GDM1 (cell line): ENCODE measurements at regions not wholly inside any gene's neighbourhood (a gene's known extent, or its start where the extent isn't known, plus 50 kb on each side); places are given as distances from the start of the nearest gene placed in this dataset.

Source experiments
- DNase-seq: peaks from one replicate; lab custom pipeline; 2025; lab: John Stamatoyannopoulos, UW

DNA sequence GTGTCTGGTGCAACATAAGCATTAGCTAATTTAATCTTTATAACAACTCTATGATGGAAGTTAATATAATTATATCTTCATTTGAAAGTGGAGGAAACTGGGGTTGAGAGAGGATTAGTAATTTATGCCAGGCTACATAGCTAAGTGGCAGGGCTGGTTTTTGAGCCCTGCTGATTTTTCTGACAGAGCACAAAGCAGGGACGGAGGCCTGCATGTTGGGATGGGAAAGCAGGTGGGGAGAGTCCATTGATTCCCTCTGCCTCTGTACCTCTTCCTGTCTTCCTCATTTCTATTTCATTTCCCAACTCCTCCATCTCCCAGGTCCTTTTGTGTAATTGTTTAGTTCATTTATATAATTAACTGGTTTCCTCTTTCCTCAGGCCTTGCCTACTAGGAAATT, 251.6 kb upstream of the ZPLD1 start:
- DNase-seq, result no peak

DNA sequence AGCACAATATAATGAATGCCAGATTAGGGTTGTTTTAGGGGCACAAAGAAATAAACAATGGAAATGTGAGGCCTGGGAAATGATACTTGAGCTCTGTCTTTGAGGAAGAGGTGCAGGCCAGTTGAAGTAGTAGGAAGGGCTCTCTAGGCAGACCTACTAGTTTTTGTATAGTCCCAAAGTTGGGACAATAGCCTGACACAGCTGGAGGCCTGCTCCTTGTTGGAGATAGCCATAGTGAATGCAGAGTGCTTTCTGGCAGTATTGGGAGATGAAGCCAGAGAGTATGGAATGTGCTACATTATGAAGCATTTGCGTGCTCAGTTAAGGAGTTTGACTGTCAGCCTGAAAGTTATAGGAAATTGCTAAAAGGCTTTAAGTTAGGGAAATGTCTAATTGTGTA, 251.2 kb upstream of the ZPLD1 start:
- DNase-seq, result no peak

DNA sequence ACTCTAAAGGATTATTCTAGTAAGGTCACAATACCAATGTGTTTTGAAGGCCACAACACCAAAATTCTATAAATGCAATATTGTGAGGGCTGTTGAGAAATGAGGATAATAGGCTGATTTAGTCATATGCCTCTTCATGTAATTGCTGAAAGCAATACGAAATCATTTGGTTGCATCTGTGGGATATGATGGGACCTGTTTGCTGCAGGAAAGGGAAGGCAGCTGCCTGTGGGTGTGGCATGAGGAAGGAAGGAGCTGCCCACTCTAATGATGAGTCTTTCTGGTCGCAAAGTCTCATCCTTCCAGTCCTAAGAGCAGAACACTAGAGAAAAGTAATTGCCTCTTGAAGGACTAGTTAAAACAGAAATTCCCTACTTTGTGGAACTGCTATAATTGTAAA, 245.3 kb upstream of the ZPLD1 start:
- peak; percentile 33 for DNase-seq

DNA sequence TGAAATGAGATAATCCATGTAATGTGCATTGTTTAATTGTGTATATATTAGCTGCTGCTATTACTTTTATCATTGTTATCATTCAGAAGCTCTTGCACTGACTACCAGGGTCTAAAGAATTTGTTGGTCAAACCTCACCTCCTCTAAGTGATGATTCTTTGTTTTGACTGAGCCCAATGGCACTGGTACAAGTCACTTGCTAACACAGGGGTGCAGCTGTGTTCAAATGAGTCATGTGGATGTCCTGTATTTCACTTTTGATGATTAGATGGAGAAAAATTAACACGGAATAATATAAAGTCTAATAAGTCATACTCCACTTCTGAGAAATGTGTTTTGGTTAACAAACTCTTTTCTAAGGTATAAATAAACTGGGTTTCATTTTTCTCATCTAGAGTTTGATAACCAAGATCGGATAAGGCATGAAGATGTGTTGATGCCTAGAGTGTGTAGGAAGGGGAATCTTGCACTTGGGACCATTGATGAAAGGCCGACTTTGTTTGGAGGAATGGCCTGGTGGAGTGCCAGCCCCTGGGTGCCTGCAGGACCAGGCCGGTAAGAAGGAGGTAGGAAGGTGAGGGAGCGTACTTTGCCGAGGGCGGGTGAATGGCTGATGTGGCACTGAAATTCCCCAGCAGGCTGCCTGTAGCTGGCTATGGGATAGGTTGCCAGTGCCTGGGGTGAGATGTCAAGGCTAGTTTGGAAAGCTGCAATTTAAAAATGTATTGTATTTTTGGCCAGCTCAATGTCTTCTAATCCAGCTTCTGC, 244.7 kb upstream of the ZPLD1 start:
- DNase-seq, result no peak

DNA sequence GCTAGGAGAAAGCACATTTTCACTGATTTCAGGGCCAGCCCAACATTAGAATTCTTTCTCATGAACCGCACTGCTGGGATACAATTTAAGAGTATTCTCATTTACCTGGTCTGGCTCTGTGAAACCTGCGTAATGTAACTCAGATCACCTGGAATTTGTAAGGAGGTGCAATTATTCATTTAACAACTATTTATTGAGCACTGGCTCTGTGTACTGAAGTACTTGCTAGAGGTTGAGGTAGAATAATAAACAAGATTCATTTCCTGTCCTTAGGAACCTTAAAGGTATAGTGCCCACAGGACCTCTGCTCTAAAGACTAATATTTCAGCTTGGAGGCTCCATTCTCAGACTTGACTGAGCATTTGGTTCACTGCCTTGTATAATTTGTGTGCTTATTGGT, 242.2 kb upstream of the ZPLD1 start:
- no peak for DNase-seq

DNA sequence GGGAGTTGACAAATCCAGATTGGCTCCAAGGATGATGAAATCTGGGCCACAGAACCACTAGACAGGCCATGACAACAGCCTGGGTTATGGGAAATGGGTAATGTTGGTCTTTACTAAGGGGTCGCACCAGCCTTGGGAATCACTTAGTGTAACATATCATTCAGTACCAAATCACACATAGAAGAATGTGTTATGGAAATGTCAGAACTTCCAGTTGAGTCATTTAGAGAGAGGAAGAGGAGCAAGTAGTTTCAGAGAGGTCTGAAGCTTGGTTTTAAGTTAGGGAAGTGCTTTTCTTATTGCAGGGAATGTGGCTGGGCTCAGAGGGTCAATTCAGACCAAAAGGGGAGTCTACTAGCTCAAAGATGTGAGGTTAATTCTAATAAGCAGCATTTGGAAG, 241.6 kb upstream of the ZPLD1 start:
- no peak for DNase-seq

DNA sequence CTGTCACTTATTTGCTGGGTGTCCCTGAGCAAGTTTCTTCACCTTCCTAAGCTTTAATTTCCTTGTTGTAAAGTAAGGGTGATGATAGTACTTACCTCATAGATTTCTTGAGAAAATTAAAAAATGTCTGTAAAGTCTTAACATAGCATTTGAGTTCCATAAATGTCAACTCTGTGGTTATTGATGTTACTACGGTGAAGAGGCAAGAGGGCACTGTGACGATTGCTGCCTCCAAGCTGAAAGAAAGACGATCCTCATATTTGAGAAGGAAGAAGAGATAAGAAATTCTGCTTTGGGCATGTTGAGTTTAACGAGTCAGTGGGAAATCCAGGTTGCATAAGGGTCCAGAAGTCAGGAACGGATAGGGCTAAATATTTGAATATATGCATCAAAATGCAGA, 240.8 kb upstream of the ZPLD1 start:
- DNase-seq, result no peak

DNA sequence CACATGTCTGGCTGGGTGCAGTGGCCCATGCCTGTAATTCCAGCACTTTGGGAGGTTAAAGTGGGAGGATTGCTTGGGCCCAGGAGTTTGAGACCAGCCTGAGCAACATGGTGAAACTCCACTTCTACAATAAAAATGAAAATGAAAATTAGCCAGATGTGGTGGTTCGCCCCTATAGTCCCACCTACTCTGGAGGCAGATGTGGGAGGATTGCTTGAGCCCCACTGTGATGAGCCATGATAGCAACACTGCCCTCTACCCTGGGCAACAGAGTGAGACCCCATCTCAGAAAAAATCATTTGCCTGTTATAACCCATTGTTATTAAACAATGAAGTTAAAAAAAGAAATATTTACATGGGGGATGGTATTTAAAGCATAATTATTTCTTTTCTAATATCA, 240.1 kb upstream of the ZPLD1 start:
- no peak for DNase-seq

DNA sequence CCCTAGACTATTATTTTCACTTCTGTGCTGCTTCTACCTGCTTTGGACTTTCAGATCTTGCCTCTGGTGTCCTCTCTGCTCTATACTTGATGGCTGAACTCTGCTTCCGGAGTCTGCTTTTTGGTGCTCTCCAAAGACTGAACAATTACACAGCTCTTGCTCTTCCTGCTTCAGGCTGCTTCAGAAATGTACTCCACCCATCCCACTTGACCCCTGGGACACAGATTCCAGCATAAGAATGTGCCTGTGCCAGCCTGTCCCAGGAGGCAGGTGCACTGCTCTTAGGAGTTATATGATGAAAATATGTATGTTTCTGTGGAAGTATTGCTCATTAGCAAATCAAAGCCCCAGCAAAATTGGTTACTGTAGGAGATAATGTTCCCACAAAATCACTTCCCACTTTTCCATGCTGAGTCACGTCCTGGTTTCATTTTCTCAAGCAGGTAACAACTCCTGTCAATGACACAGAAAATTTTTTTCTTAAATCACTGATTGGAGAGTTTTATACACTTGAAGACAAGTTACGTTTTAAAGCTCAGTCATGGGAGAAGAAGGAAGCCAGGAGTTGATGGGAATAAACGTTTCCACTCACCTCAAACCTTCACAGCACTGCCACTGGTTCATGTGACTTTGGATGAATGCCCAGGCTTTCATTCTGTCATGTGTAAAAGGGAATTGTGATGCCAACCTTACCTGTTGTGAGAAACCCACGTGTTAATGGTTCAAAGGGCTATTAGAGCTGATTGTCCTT, 239.4 kb upstream of the ZPLD1 start:
- DNase-seq, result no peak

DNA sequence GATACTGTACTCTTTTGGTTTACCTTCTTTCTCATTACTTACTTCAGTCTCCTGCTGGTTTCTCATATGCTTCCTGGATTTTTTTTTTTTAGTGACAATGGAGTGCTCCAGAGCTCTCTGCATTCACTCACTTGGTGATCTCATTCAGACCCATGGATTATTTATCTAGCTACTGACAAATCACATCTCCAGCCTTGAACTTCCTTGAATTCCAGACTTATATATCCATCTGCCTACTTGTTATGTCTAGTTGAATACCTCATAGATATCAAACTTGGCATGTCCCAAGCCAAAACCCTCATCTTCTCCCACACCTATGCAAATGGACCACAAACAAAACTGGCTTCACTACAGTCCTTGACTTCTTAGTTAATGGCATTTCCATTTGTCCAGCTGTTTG, 234.7 kb upstream of the ZPLD1 start:
- no peak for DNase-seq

DNA sequence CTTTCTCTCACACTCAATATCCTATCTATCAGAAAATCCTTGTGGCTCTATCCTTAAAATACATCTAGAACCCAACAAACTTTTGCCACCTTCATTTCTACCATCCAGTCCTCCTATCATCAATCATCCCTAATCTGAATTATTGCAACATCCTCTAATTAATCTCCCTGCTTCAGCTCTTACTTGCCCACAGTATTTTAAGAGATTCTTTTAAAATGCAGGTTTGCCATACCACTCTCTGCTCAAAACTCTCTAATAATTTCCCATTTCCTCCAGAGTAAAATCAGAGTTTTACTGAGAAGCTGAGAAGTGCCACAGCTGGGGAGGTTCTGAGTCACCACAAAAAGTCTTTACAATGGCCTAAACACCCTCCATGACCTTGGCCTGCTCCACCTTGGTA, 234.3 kb upstream of the ZPLD1 start:
- no peak for DNase-seq

DNA sequence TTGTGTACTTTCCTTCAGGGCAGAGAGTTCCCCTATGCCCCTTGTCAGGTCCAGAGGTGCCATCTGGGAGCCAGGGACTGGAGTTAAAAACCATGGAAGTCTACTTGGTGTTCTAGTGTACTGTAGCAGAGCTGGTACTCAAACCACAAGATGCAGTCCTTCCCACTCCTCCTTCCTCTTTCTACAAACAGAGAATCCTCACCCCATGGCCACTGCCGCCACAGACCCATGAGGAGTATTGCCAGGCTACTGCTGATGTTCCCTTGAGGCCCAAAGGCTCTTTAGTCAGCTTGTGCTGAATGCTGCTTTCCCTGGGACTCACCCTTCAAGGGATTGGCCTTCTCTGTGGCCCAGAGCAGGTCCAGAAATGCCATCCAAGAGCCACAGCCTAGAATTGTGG, 229.2 kb upstream of the ZPLD1 start:
- DNase-seq, result peak; percentile 39

DNA sequence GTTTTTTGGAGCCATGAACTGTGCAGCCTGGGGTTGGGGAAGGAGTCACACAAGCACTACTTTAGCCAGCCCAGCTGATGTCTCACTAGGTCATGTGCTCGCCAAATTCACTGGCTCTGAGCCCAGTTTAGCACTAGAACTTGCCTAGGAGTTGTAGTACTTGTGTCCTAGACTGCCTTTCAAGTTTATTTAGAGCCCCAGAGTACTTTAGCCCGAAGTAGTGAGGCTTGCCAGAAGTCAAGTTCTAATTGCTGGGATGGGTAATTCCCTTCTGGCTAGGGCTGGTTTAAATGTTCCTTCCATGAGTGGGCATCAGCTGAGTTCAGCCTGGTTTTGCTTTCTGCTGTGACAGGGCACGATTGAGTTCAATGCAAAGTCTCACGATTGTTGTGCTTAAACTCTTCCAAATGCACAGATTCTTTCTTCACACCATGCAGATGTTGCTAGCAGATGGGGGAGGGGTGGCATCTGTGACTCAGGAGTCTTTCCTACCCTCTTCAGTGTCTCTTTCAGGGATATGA, 228.2 kb upstream of the ZPLD1 start:
- DNase-seq, result no peak

DNA sequence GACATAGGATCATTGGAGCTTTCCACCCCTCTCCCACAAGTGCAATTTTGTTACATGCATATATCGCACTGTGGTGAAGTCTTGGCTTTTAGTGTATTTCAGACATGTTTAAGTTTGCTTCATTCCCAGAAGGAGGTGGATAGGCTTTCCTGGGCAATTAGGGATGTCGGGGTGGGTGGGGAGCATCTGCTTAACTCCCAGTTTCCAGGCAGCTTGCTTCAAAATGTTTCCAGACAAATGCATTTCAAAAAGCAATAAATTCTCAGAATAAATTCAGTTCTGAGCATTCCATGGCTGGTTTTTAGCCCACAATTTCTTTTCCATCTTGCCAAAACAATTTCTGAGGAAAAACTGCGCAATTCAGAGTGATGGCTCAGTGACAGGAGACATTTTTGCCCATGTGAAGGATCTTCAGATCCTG, 227.7 kb upstream of the ZPLD1 start:
- DNase-seq, result no peak

DNA sequence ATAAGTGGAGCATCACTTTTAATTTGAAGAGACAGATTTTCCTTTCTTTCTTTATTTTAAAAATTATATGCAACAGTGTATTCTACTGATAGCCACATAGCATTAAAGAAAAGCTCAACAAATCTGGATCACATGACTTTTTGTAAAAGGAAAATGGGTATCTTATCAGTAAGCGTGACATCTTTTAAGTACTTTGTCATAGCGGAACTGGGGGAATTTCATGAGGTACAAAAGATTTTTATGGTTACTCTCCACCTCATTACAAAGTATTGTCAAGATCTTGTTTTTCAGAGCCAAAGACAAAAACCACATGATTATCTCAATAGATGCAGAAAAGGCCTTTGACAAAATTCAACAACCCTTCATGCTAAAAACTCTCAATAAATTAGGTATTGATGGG, 219.6 kb upstream of the ZPLD1 start:
- DNase-seq, result no peak

DNA sequence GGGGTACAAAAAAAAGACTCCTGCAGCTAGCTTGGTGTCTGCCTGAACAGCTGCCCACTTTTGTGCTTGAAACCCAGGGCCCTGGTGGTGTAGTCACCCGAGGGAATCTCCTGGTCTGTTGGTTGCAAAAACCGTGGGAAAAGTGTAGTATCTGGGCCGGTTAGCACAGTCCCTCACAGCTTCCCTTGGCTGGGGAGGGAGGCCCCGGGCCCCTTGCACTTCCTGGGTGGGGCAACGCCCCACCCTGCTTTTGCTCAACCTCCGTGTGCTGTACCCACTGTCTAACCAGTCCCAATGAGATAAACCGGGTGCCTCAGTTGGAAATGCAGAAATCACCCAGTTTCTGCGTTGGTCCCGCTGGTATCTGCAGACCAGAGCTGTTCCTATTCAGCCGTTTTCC, 211.7 kb upstream of the ZPLD1 start:
- DNase-seq, result no peak

DNA sequence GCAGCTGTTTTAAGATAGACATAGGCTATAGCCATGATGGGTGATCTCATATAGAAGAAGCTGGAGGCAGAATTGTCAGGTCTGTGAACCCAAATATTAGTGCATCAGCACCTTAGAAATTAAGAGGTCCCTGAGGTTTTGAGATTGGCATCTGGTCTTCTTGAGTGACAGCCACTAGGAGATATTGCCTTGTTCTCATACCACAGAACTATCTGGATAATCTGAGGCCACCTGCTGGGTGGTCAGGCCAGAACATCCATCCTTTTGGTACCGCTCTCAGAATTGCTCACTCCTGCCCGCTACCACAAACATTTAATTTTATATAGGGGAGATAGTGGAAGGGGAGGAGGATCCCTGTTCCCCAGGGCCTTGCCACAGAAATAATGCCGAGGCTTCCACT, 210.6 kb upstream of the ZPLD1 start:
- no peak for DNase-seq

DNA sequence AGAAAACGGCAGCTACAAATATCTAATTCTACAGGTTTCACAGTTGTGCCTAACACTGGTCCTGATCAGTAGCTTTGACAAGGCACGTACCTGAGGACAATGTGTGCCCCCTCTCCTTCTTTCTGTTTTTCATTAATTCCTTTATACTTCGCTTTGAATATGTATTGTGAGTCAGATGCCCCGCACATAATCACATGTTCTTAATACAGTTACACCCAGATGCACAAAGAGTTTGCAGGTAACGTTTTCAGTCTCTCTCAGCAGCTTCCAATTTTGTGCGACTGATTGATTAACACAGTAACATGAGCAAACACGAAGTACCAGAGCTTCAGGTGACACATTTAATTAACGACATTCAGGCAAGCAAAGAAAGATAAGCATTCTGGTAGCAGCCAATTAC, 209.8 kb upstream of the ZPLD1 start:
- no peak for DNase-seq

DNA sequence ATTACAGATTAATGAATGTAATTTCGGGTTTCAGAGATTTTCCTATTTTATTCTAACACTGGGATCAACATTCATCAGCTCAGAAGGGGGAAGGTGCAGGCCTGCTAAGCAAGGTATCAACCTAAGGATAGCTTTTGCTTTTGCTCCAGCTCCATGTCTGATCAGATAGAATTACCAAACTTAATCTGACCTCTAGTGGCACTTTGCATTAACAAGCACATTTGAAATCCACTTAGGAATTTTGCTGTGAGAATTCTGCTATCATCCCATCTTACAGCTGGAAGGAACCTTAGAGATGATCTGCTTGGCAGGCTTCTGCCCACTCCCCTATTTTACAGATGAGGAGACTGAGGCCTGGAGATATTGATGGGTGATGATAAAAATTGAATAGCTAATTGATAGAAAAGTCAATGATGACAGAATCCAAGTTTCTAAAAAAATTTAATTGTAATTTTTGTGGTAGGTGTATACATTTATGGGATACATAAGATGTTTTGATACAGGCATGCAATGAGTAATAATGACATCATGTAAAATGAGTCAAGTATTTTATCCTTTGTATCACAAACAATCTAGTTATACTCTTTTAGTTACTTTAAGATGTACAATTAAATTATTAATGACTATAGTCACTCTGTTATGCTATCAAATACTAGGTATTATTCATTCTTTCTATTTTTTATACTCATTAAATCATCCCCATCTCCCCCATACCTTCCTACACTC, 209.2 kb upstream of the ZPLD1 start:
- DNase-seq, result peak; percentile 24

DNA sequence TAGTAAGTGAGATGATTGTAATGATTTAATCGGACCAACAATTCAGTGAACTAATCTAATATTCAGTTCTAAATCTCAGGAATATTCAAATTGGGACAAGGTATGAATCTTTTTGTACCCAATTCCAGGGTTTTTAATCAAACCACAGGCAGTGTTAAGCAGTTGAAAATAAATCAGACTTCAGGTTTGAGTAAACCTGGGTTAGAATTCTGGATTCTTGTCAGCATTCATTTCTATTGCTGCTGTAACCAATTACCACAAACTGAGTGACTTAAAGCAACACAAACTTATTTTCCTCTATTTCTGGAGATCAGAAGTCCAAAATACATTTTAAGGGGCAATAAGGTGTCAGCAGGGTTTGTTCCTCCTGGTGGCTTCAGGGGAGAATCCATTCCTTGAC, 208.4 kb upstream of the ZPLD1 start:
- DNase-seq, result no peak

DNA sequence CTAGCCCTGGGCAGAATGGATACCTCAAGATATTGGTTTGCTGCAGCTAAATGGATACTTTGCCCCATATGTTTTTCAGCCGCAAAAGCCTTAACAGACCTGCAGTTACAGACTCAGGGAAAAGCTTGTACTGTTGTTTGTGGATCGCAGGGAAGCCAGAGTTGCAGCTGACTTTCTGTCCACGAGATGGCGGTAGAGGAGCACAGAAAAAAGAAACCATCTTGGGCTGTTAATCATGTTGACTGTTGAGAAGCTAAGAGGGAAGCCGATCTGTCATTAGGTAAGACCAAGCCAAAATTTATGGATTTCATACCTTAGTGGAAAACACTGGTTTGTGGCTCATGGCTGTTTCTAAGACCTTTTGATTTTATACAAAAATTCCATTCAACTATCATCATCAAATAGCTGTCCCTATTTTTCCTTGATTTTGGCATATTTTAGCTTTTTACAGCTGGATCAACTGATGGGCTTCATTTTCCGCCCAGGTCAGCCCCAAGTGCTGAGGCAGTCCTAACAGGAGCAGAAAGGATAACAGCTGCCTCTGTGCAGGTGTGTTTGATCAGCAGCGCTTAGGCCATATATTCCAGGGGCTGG, 205.7 kb upstream of the ZPLD1 start:
- peak; percentile 64 for DNase-seq

DNA sequence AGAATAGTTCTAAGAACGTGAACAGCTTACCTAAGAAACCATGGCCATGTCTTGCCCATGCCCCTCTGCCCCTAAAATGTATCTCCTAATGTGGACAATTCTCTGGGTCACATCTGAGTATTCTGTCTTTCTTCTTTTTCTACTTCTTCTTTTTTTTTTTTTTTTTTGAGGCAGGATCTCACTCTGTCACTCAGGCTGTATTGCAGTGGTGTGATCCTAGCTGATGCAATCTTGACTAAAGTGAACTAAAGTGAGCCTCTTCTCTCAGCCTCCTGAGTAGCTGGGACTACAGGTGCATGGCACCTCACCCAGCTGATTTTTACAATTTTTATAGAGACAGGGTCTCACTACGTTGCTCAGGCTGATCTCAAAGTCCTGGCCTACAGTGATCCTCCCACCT, 204.8 kb upstream of the ZPLD1 start:
- DNase-seq, result peak; percentile 3

DNA sequence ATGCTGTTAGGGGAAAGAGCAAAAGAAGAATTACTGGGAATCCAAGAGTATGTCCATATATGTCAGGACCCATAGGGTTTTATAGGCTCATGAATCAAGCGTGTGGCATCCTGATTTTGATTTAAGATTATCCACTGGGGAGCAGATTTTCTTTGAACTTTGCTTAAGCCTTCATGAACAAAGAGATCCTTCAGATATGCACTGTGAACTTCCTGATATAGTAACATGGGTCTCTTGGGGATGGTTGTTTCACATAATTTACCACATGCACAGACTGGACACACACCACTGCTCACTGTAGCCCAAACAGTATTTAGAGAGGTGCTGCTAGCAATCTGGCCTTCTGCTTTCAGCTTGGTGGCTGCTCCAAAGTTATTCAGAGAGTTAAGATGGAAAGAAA, 200.9 kb upstream of the ZPLD1 start:
- no peak for DNase-seq
